HCT116 (cell line): ENCODE measurements at regions not wholly inside any gene's neighbourhood (a gene's known extent, or its start where the extent isn't known, plus 50 kb on each side); places are given as distances from the start of the nearest gene placed in this dataset.

Experiments
- ATAC-seq: fragments of 200-7000 bp; cut with Tn5 transposase; 2 replicates; pipeline ENCODE4 v1.9.1; 2020; ENCODE audit warnings: mild to moderate bottlenecking, moderate library complexity
- BruUV-seq: library from RNA; stranded (reverse); fragments of 400-500 nt; replicated peaks from 2 replicates; lab custom pipeline; 2021; lab: Mats Ljungman, UMichigan
- CTCF ChIA-PET: fragments of 300-600 bp; sonication (Branson Sonifier 250); formaldehyde crosslinking; loops from one replicate; lab custom pipeline; 2021; ENCODE audit warnings: antibody characterized with exemption; lab: Charles Lee
- POLR2A ChIA-PET: fragments of 300-600, 350-600 bp; sonication (Branson Sonifier 250); formaldehyde crosslinking; loops from one replicate; lab custom pipeline; 2021; ENCODE audit warnings: antibody characterized with exemption; lab: Charles Lee
- RAD21 ChIA-PET, 2 experiments: fragments of 300-600 bp; sonication (Branson Sonifier 250); formaldehyde crosslinking; loops; one replicate each; lab custom pipeline; 2023; ENCODE audit warnings: low total read pairs in 2 of 2; ENCODE audit not compliant: uncharacterized antibody in 2 of 2, unreplicated experiment in 2 of 2, low non-redundant PET in 1 of 2; lab: Charles Lee
- DNase-seq: peaks from one replicate; pipeline ENCODE4 v3.0.0-alpha.2; 2010; ENCODE audit warnings: low read depth, low spot score
- H2AFZ ChIP-seq: fragments of 200-600 bp; shearing (Covaris generic), sonication (generic); 2 replicates; pipeline ENCODE4 v1.6.1; 2017; ENCODE audit warnings: low read depth, mixed run types, mixed read lengths, antibody characterized with exemption, low read length; ENCODE audit not compliant: poor library complexity, severe bottlenecking
- H3K27ac ChIP-seq: 2 replicates; pipeline ENCODE4 v1.5.1; 2012; ENCODE audit warnings: low read depth, low read length
- H3K27me3 ChIP-seq: fragments of 200-600 bp; sonication (generic); 2 replicates; pipeline ENCODE4 v1.6.1; 2016; ENCODE audit warnings: mixed run types, low read length, mixed read lengths; ENCODE audit not compliant: insufficient read depth
- H3K36me3 ChIP-seq, 2 experiments: fragments of 200-500 bp in 1 of 2; fragments of 200-600 bp in 1 of 2; sonication (Bioruptor generic) in 1 of 2; sonication (generic) in 1 of 2; 2 replicates each; pipeline versions ENCODE4 v1.5.1 to v1.6.1; 2014 to 2016; ENCODE audit warnings: low read length in 2 of 2, inconsistent platforms in 1 of 2, mixed read lengths in 1 of 2, mixed run types in 1 of 2; ENCODE audit not compliant: insufficient read depth in 2 of 2, control insufficient read depth in 1 of 2
- H3K4me1 ChIP-seq, 2 experiments: fragments of 200-600 bp in 1 of 2; sonication (generic) in 1 of 2; 2 replicates each; pipeline versions ENCODE4 v1.5.1 to v1.6.1; 2012 to 2017; ENCODE audit warnings: low read length in 2 of 2, inconsistent platforms in 1 of 2, mild to moderate bottlenecking in 1 of 2, mixed read lengths in 1 of 2, mixed run types in 1 of 2, moderate library complexity in 1 of 2; ENCODE audit not compliant: insufficient read depth in 2 of 2, control insufficient read depth in 1 of 2
- H3K4me2 ChIP-seq: fragments of 200-600 bp; sonication (generic); 2 replicates; pipeline ENCODE4 v1.6.1; 2017; ENCODE audit warnings: mixed run types, low read length, mixed read lengths
- H3K4me3 ChIP-seq, 2 experiments: fragments of 200-600 bp in 1 of 2; sonication (generic) in 1 of 2; replicated peaks in 1 of 2; 2 replicates each; pipeline ENCODE4 v1.5.1; 2011 to 2016; ENCODE audit warnings: low read length in 2 of 2, control low read depth in 1 of 2, low read depth in 1 of 2, mild to moderate bottlenecking in 1 of 2, mixed read lengths in 1 of 2, mixed run types in 1 of 2
- H3K79me2 ChIP-seq: fragments of 200-600 bp; sonication (generic); 2 replicates; pipeline ENCODE4 v1.6.1; 2017; ENCODE audit warnings: mild to moderate bottlenecking, mixed run types, low read length, moderate library complexity, mixed read lengths; ENCODE audit not compliant: insufficient read depth
- H3K9ac ChIP-seq: fragments of 200-600 bp; sonication (generic); 2 replicates; pipeline ENCODE4 v1.6.1; 2016; ENCODE audit warnings: low read length, mixed read lengths
- H3K9me2 ChIP-seq: fragments of 200-600 bp; sonication (generic), shearing (Covaris generic); 2 replicates; pipeline ENCODE4 v1.6.1; 2017; ENCODE audit warnings: mixed run types, mild to moderate bottlenecking, moderate library complexity; ENCODE audit not compliant: insufficient read depth
- H3K9me3 ChIP-seq, 2 experiments: fragments of 200-500 bp in 1 of 2; fragments of 200-600 bp in 1 of 2; sonication (Bioruptor generic) in 1 of 2; sonication (generic) in 1 of 2; 2 replicates each; pipeline ENCODE4 v1.6.1; 2014 to 2017; ENCODE audit warnings: low read length in 2 of 2, mixed read lengths in 2 of 2, inconsistent platforms in 1 of 2, low read depth in 1 of 2, mild to moderate bottlenecking in 1 of 2, mixed run types in 1 of 2, moderate library complexity in 1 of 2; ENCODE audit not compliant: control insufficient read depth in 1 of 2, insufficient read depth in 1 of 2
- H4K20me1 ChIP-seq: fragments of 200-600 bp; sonication (generic), shearing (Covaris generic); 2 replicates; pipeline ENCODE4 v1.6.1; 2017; ENCODE audit warnings: mixed run types, mild to moderate bottlenecking, moderate library complexity; ENCODE audit not compliant: insufficient read depth
- ATF3 ChIP-seq: IDR thresholded peaks from 2 replicates; pipeline ENCODE4 v1.6.1; 2012
- CBX3 ChIP-seq: IDR thresholded peaks from 2 replicates; pipeline ENCODE4 v1.6.1; 2012; ENCODE audit warnings: low read depth
- CEBPB ChIP-seq: IDR thresholded peaks from 2 replicates; pipeline ENCODE4 v1.6.1; 2012; ENCODE audit warnings: low read depth
- CTCF ChIP-seq, 3 experiments: fragments of 200-600 bp in 1 of 3; sonication (generic) in 1 of 3; IDR thresholded peaks in 2 of 3; conservative IDR thresholded peaks in 1 of 3; 2 replicates each; pipeline ENCODE4 v1.5.1; 2012 to 2017; ENCODE audit warnings: low read depth in 2 of 3, low read length in 2 of 3, antibody characterized with exemption in 1 of 3, borderline replicate concordance in 1 of 3, control low read depth in 1 of 3, mild to moderate bottlenecking in 1 of 3, mixed read lengths in 1 of 3, mixed run types in 1 of 3, moderate library complexity in 1 of 3; ENCODE audit not compliant: insufficient read depth in 1 of 3
- EGR1 ChIP-seq: IDR thresholded peaks from 2 replicates; pipeline ENCODE4 v1.6.1; 2012; ENCODE audit warnings: low read depth
- ELF1 ChIP-seq: IDR thresholded peaks from 2 replicates; pipeline ENCODE4 v1.6.1; 2012; ENCODE audit warnings: low read depth, borderline replicate concordance
- EZH2 ChIP-seq: fragments of 200-600 bp; sonication (generic); IDR thresholded peaks from 2 replicates; pipeline ENCODE4 v1.6.1; 2017; ENCODE audit warnings: antibody characterized with exemption, mixed run types
- EZH2phosphoT487 ChIP-seq: fragments of 200-600 bp; IDR thresholded peaks from 2 replicates; pipeline ENCODE4 v1.6.1; 2018; ENCODE audit warnings: antibody characterized with exemption, borderline replicate concordance
- JUND ChIP-seq: IDR thresholded peaks from 2 replicates; pipeline ENCODE4 v1.6.1; 2012
- MAX ChIP-seq: IDR thresholded peaks from 2 replicates; pipeline ENCODE4 v1.6.1; 2012
- RAD21 ChIP-seq: IDR thresholded peaks from 2 replicates; pipeline ENCODE4 v1.6.1; 2012; ENCODE audit warnings: low read depth, mild to moderate bottlenecking
- SP1 ChIP-seq: IDR thresholded peaks from 2 replicates; pipeline ENCODE4 v1.6.1; 2012; ENCODE audit warnings: low read depth
- TCF7L2 ChIP-seq: IDR thresholded peaks from 2 replicates; pipeline ENCODE4 v1.7.0; 2011; ENCODE audit warnings: borderline replicate concordance, inconsistent platforms; ENCODE audit not compliant: insufficient read depth, insufficient read length; ENCODE audit errors: extremely low read depth
- YY1 ChIP-seq: IDR thresholded peaks from 2 replicates; pipeline ENCODE4 v1.6.1; 2011; ENCODE audit warnings: low read length, low read depth, moderate library complexity, mild to moderate bottlenecking; ENCODE audit not compliant: insufficient replicate concordance; ENCODE audit errors: extremely low read depth
- ZBTB33 ChIP-seq: IDR thresholded peaks from 2 replicates; pipeline ENCODE4 v1.6.1; 2011; ENCODE audit warnings: mild to moderate bottlenecking, low read length, moderate library complexity; ENCODE audit not compliant: insufficient replicate concordance; ENCODE audit errors: extremely low read depth
- ZNF274 ChIP-seq: fragments of 200-500 bp; sonication (Bioruptor generic); IDR thresholded peaks from 2 replicates; pipeline ENCODE4 v1.6.1; 2014; ENCODE audit warnings: mild to moderate bottlenecking, low read depth, low read length, inconsistent platforms
- intact Hi-C: fragments of 100-400 bp; cut with micrococcal nuclease; formaldehyde crosslinking; loops from 2 replicates; pipeline ENCODE4 v1.10.0; 2022

- TF ChIP-seq MAX (no peak), TCF7L2 (no peak), YY1 (no peak), CEBPB (no peak)
- TF ChIP-seq, all 23 proteins: peak for 0
Measured at GRCh38 chr10:131492211-131492857, 180.8 kb upstream of the TCERG1L start (continued).

GRCh38 chr10:131493432-131493831 is 181.9 kb upstream of the TCERG1L start:
- ATAC-seq: no peak
- H3K4me3 ChIP-seq: no peak overlapping the region
- H3K36me3 ChIP-seq: no peaks in the 10 kb centered on the region
- H3K27me3 ChIP-seq: no peaks in the 10 kb centered on the region
- POLR2A ChIA-PET: no interaction called here
- H3K9me3 ChIP-seq: no peaks in the 10 kb centered on the region
- no peak overlapping the region for H3K27ac ChIP-seq
- no peak for DNase-seq
- intact Hi-C loops: no loop called here
- BruUV-seq: no TSS peak
- CTCF ChIA-PET: no interaction called here
- no peak overlapping the region for H3K4me2 ChIP-seq
- H3K9me2 ChIP-seq: no peaks in the 10 kb centered on the region
- no peaks in the 10 kb centered on the region for H3K4me1 ChIP-seq
- RAD21 ChIA-PET: no interaction called here
- H3K9ac ChIP-seq: no peak overlapping the region
- no peaks in the 10 kb centered on the region for H4K20me1 ChIP-seq
- H3K79me2 ChIP-seq: no peaks in the 10 kb centered on the region
- H2AFZ ChIP-seq: no peak overlapping the region
- TF ChIP-seq YY1: no peak
- no peak for TF ChIP-seq ELF1
- TF ChIP-seq CBX3: no peak
- TF ChIP-seq MAX: no peak
- no peak for TF ChIP-seq ZBTB33
- TF ChIP-seq ZNF274: no peak
- TF ChIP-seq CTCF (IDR thresholded peaks at IDR 0.05 in 2 of 3, conservative IDR thresholded peaks at IDR 0.05 in 1 of 3; ENCODE audit: borderline replicate concordance in 1 of 3, insufficient read depth in 1 of 3, low read depth in 2 of 3, low read length in 2 of 3): no peak
- no peak for TF ChIP-seq ATF3
- TF ChIP-seq RAD21: no peak
- TF ChIP-seq JUND: no peak
- TF ChIP-seq SP1: no peak
- TF ChIP-seq EGR1: no peak
- no peak for TF ChIP-seq TCF7L2
- no peak for TF ChIP-seq EZH2phosphoT487
- TF ChIP-seq EZH2: no peak
